GM23338 (cell line): ENCODE measurements at regions not wholly inside any gene's neighbourhood (a gene's known extent, or its start where the extent isn't known, plus 50 kb on each side); places are given as distances from the start of the nearest gene placed in this dataset.

Experiments
- ATAC-seq: fragments of 200-7000 bp; cut with Tn5 transposase; 3 replicates; pipeline ENCODE4 v1.9.1; 2020
- DNase-seq: peaks from one replicate; pipeline ENCODE4 v3.0.0-alpha.2; 2015; ENCODE audit warnings: low spot score
- H2AFZ ChIP-seq: fragments of 200-600 bp; sonication (generic); 2 replicates; pipeline ENCODE4 v1.8.0; 2016; ENCODE audit warnings: antibody characterized with exemption, mild to moderate bottlenecking, moderate library complexity
- H3F3A ChIP-seq: fragments of 200-600 bp; sonication (generic); replicated peaks from 2 replicates; pipeline ENCODE4 v1.8.0; 2017; ENCODE audit warnings: antibody characterized with exemption, mixed run types, low read depth
- H3K27ac ChIP-seq: fragments of 200-600 bp; sonication (generic); 2 replicates; pipeline ENCODE4 v1.6.1; 2016; ENCODE audit warnings: low read depth
- H3K27me3 ChIP-seq: fragments of 200-600 bp; sonication (generic); 2 replicates; pipeline ENCODE4 v1.8.0; 2016; ENCODE audit warnings: mild to moderate bottlenecking, mixed run types, moderate library complexity; ENCODE audit not compliant: insufficient read depth
- H3K36me3 ChIP-seq: fragments of 200-600 bp; sonication (generic); 2 replicates; pipeline ENCODE4 v1.8.0; 2016; ENCODE audit warnings: mild to moderate bottlenecking; ENCODE audit not compliant: insufficient read depth
- H3K4me1 ChIP-seq: fragments of 200-600 bp; sonication (generic); 2 replicates; pipeline ENCODE4 v1.8.0; 2016; ENCODE audit warnings: mild to moderate bottlenecking, moderate library complexity; ENCODE audit not compliant: insufficient read depth
- H3K4me2 ChIP-seq: fragments of 200-600 bp; sonication (generic); 2 replicates; pipeline ENCODE4 v1.7.1; 2017; ENCODE audit warnings: mixed run types
- H3K4me3 ChIP-seq: fragments of 200-600 bp; sonication (generic); 2 replicates; pipeline ENCODE4 v1.6.1; 2016; ENCODE audit warnings: mixed run types
- H3K79me2 ChIP-seq: fragments of 200-600 bp; sonication (generic); replicated peaks from 2 replicates; pipeline ENCODE4 v1.8.0; 2017; ENCODE audit warnings: mild to moderate bottlenecking; ENCODE audit not compliant: insufficient read depth
- H3K9me2 ChIP-seq: fragments of 200-600 bp; sonication (generic); 2 replicates; pipeline ENCODE4 v1.8.0; 2017; ENCODE audit not compliant: insufficient read depth
- H4K20me1 ChIP-seq: fragments of 200-600 bp; sonication (generic); replicated peaks from 2 replicates; pipeline ENCODE4 v1.8.0; 2017; ENCODE audit warnings: mild to moderate bottlenecking; ENCODE audit not compliant: insufficient read depth
- H3K27ac Mint-ChIP-seq: 2 replicates; pipeline ENCODE4 v1.8.0; 2020; ENCODE audit warnings: inconsistent platforms, mild to moderate bottlenecking, moderate library complexity, mixed read lengths
- H3K27me3 Mint-ChIP-seq: 3 replicates; pipeline ENCODE4 v1.8.0; 2022; ENCODE audit warnings: low read depth, mild to moderate bottlenecking, moderate library complexity, mixed read lengths, inconsistent platforms; ENCODE audit not compliant: insufficient read depth, poor library complexity
- H3K36me3 Mint-ChIP-seq: 3 replicates; pipeline ENCODE4 v1.8.0; 2021; ENCODE audit warnings: low read depth, mild to moderate bottlenecking, inconsistent platforms, moderate library complexity, mixed read lengths
- H3K4me1 Mint-ChIP-seq: 3 replicates; pipeline ENCODE4 v1.8.0; 2020; ENCODE audit warnings: mild to moderate bottlenecking, inconsistent platforms, mixed read lengths
- H3K4me3 Mint-ChIP-seq: 3 replicates; pipeline ENCODE4 v1.8.0; 2021; ENCODE audit warnings: moderate library complexity, mild to moderate bottlenecking, inconsistent platforms, mixed read lengths
- H3K9me3 Mint-ChIP-seq: 3 replicates; pipeline ENCODE4 v1.8.0; 2020; ENCODE audit warnings: moderate library complexity, mild to moderate bottlenecking, inconsistent platforms, mixed read lengths
- CREB1 ChIP-seq: fragments of 250-450 bp; sonication (Bioruptor Pico); IDR thresholded peaks from 2 replicates; pipeline ENCODE4 v1.5.0; 2020; ENCODE audit warnings: low read depth, mild to moderate bottlenecking, moderate library complexity
- CTCF ChIP-seq, 2 experiments: fragments of 200-600 bp in 1 of 2; sonication (generic) in 1 of 2; conservative IDR thresholded peaks; 2 replicates each; pipeline versions ENCODE4 v1.5.1 to v1.6.1; 2016 to 2017; ENCODE audit warnings: antibody characterized with exemption in 2 of 2, low read depth in 2 of 2, mild to moderate bottlenecking in 2 of 2, moderate library complexity in 1 of 2
- ETS1 ChIP-seq: IDR thresholded peaks from 2 replicates; pipeline ENCODE4 v1.6.1; 2016; ENCODE audit warnings: antibody characterized with exemption
- EZH2 ChIP-seq: fragments of 200-600 bp; sonication (generic); IDR thresholded peaks from one replicate; pipeline ENCODE4 v1.8.0; 2017; ENCODE audit warnings: antibody characterized with exemption, mild to moderate bottlenecking, low read depth; ENCODE audit not compliant: unreplicated experiment
- JUNB ChIP-seq: IDR thresholded peaks from one replicate; pipeline ENCODE4 v1.6.1; 2016; ENCODE audit warnings: antibody characterized with exemption; ENCODE audit not compliant: unreplicated experiment
- NANOG ChIP-seq: IDR thresholded peaks from 2 replicates; pipeline ENCODE4 v1.6.1; 2016; ENCODE audit warnings: antibody characterized with exemption, borderline replicate concordance
- POLR2AphosphoS5 ChIP-seq: IDR thresholded peaks from 2 replicates; pipeline ENCODE4 v1.6.1; 2016; ENCODE audit warnings: antibody characterized with exemption, low read depth
- REST ChIP-seq: IDR thresholded peaks from one replicate; pipeline ENCODE4 v1.6.1; 2018; ENCODE audit warnings: antibody characterized with exemption; ENCODE audit not compliant: unreplicated experiment
- STAT1 ChIP-seq: IDR thresholded peaks from one replicate; pipeline ENCODE4 v1.6.1; 2016; ENCODE audit warnings: antibody characterized with exemption; ENCODE audit not compliant: unreplicated experiment
- ZNF114 ChIP-seq: fragments of 250-450 bp; sonication (Bioruptor Pico); IDR thresholded peaks from 2 replicates; pipeline ENCODE4 v1.5.0; 2020; ENCODE audit warnings: mild to moderate bottlenecking, moderate library complexity
- ZNF331 ChIP-seq: fragments of 250-450 bp; sonication (Bioruptor Pico); IDR thresholded peaks from 2 replicates; pipeline ENCODE4 v1.5.0; 2020; ENCODE audit warnings: low read depth, mild to moderate bottlenecking, moderate library complexity
- ZNF462 ChIP-seq: fragments of 250-450 bp; sonication (Bioruptor Pico); IDR thresholded peaks from 2 replicates; pipeline ENCODE4 v1.5.0; 2020; ENCODE audit warnings: mild to moderate bottlenecking, moderate library complexity

- no peak for TF ChIP-seq ETS1
- TF ChIP-seq POLR2AphosphoS5 = no peak
These were observed 361.2 kb upstream of the RBMY1B start (continued) for GRCh38 chrY:21149971-21150370.

- H3K27me3 Mint-ChIP-seq = no peaks in the 10 kb centered on the region
- TF ChIP-seq ETS1 (no peak), NANOG (no peak), POLR2AphosphoS5 (no peak), CREB1 (CRISPR knock-in tag) (no peak), CTCF (conservative IDR thresholded peaks at IDR 0.05; ENCODE audit: low read depth in 2 of 2) (no peak), JUNB (no peak), STAT1 (no peak), REST (no peak), ZNF462 (CRISPR knock-in tag) (no peak), ZNF331 (CRISPR knock-in tag) (no peak), ZNF114 (CRISPR knock-in tag) (no peak), EZH2 (no peak)
These were observed 341.3 kb upstream of the RBMY1B start for GRCh38 chrY:21169821-21170220.

More at GRCh38 chrY:21169821-21170220, 341.3 kb upstream of the RBMY1B start:
- Mint-ChIP-seq H3K4me1 (no peaks in the 10 kb centered on the region), H3K4me3 (no peak overlapping the region), H3K9me3 (peaks cover 77% of the 10 kb centered on the region), H3K27ac (no peak overlapping the region), H3K36me3 (no peaks in the 10 kb centered on the region; the same call in 2 of the 3 replicates)
- no peak for DNase-seq
- Histone ChIP-seq H2AFZ (no peak overlapping the region), H3K79me2 (no peaks in the 10 kb centered on the region), H3K4me1 (no peaks in the 10 kb centered on the region), H3K27ac (no peak overlapping the region), H3K4me3 (no peak overlapping the region), H3K4me2 (no peak overlapping the region), H3K36me3 (no peaks in the 10 kb centered on the region), H3F3A (no peaks in the 10 kb centered on the region), H3K9me2 (no peaks in the 10 kb centered on the region), H4K20me1 (no peaks in the 10 kb centered on the region), H3K27me3 (no peaks in the 10 kb centered on the region)
- ATAC-seq = no peak
